ENCODE measurements at regions not wholly inside any gene's neighbourhood (a gene's known extent, or its start where the extent isn't known, plus 50 kb on each side); places are given as distances from the start of the nearest gene placed in this dataset.

DNA sequence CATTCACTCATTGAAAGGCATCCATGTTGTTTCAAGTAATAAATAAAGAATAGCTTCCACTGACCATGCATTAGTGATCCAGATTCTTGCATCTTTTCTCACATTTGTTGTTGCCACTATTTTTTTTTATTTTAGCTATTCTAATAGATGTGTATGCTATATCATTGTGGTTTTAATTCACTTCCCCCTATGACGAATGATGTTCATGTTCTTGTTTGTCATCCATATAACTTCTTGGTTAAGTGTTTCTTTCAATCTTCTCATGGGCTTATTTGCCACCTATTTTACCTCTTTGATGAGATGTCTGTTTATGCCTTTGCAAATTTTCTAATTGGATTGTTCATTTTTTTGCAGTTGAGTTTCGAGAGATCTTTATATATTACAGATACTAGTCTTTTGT is 681.2 kb downstream of the HDGFL1 start:
- H3K23me2 ChIP-seq (ENCODE audit: insufficient read length, low read depth, low read length, poor library complexity, severe bottlenecking): no peaks in the 10 kb centered on the region

More for the DNA sequence above, 681.2 kb downstream of the HDGFL1 start:
- Histone ChIP-seq H3T11ph (ENCODE audit: low read length) (no peak overlapping the region), H3K79me1 (ENCODE audit: insufficient read depth, low read depth, low read length, poor library complexity, severe bottlenecking) (no peaks in the 10 kb centered on the region), H2BK120ac (ENCODE audit: low read depth, low read length, poor library complexity, severe bottlenecking) (no peak overlapping the region), H2BK12ac (ENCODE audit: insufficient read length, low read depth, low read length) (no peak overlapping the region), H2BK15ac (ENCODE audit: low read depth, low read length) (no peak overlapping the region), H4K20me1 (ENCODE audit: control insufficient read depth, insufficient read depth, insufficient read length) (no peaks in the 10 kb centered on the region), H2AFZ (ENCODE audit: low read length) (no peak overlapping the region), H2BK5ac (ENCODE audit: insufficient read length, low read length) (no peak overlapping the region), H3K4me1 (ENCODE audit: insufficient read depth, low read length) (no peaks in the 10 kb centered on the region), H3K27me3 (ENCODE audit: insufficient read depth, low read length) (no peaks in the 10 kb centered on the region), H3K9ac (ENCODE audit: extremely low read depth, insufficient read length, low read length) (no peak overlapping the region), H3K18ac (ENCODE audit: insufficient read length, low read depth, low read length) (no peak overlapping the region), H3K23ac (ENCODE audit: insufficient read length, low read depth, low read length) (no peak overlapping the region), H2BK20ac (ENCODE audit: low read depth, low read length, poor library complexity, severe bottlenecking) (no peak overlapping the region), H3K14ac (ENCODE audit: insufficient read depth, low read length) (no peak overlapping the region), H3K56ac (ENCODE audit: insufficient read length, low read depth, low read length) (no peak overlapping the region), H4K91ac (ENCODE audit: insufficient read length, low read depth, low read length) (no peak overlapping the region), H3K27ac (ENCODE audit: insufficient read length, low read depth, low read length) (no peak overlapping the region), H3K4me2 (ENCODE audit: insufficient read depth, insufficient read length, low read length) (no peak overlapping the region), H3K4ac (ENCODE audit: low read depth, low read length) (no peak overlapping the region), H3K9me3 (ENCODE audit: control insufficient read depth, low read depth, low read length) (no peaks in the 10 kb centered on the region), H3K79me2 (ENCODE audit: insufficient read depth, low read length) (no peaks in the 10 kb centered on the region), H4K8ac (replicated peaks; ENCODE audit: insufficient read length, low read depth, low read length) (no peak overlapping the region), H4K5ac (ENCODE audit: insufficient read length, low read depth, low read length) (no peak overlapping the region), H2AK5ac (ENCODE audit: insufficient read length, low read length) (no peak overlapping the region)
- Mint-ChIP-seq H3K4me3 (no peak overlapping the region), H3K27ac (no peak overlapping the region), H3K36me3 (ENCODE audit: insufficient read depth in 1 of 3, low read depth in 3 of 3) (peaks cover 0 to 4% (median 0%) of the 10 kb centered on the region in 3 experiments; a peak in 3 of 7 replicates), H3K9me3 (peaks cover 12 to 13% of the 10 kb centered on the region in 2 experiments), H3K4me1 (no peaks in the 10 kb centered on the region), H3K27me3 (ENCODE audit: low read depth) (no peaks in the 10 kb centered on the region)
- TF ChIP-seq CTCF (conservative IDR thresholded peaks at IDR 0.05): no peak
- no CpG with 5 or more reads among the region's 2 CpGs for WGBS (ENCODE audit: extremely low coverage, insufficient read length, low lambda C conversion rate)
- DNase-seq: no peak
